SK-MEL-5 (cell line): ENCODE measurements at regions not wholly inside any gene's neighbourhood (a gene's known extent, or its start where the extent isn't known, plus 50 kb on each side); places are given as distances from the start of the nearest gene placed in this dataset.

Experiments
- DNase-seq: peaks from one replicate; pipeline ENCODE4 v3.0.0-alpha.2; 2016; ENCODE audit warnings: low read depth, low spot score
- in situ Hi-C: cut with HindIII; loops from 2 replicates; pipeline ENCODE4 v1.10.0; 2016; ENCODE audit warnings: low sequenced_read_pairs, high pct_unique_total_duplicates, low pct_unique_long_range_greater_than_20kb

DNA sequence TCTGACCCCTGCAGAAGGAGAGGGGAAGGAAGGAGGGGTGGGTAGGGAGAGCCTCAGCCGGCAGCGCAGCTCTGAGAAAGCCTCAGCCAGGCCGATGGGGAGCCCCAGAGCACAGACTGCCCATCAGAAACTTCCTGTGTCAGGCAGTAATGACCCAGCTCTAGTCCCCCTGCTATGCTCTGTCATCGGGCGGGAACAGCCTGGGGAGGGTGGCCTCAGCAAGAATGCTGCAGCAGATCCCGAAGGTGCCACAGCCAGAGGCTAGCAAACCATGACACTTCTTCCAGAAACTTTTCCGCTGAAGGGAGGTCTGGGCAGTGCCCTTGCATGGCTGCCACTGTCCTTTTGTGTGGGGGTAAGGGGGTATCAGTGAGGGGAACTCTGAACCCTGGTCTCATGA lies 279.0 kb downstream of the BCOR start:
- no peak for DNase-seq
- in situ Hi-C loops = no loop called here

- DNase-seq = no peak
- in situ Hi-C loops = no loop called here
Measured at GRCh38 chrX:39819921-39820849, 277.6 kb downstream of the BCOR start.

DNA sequence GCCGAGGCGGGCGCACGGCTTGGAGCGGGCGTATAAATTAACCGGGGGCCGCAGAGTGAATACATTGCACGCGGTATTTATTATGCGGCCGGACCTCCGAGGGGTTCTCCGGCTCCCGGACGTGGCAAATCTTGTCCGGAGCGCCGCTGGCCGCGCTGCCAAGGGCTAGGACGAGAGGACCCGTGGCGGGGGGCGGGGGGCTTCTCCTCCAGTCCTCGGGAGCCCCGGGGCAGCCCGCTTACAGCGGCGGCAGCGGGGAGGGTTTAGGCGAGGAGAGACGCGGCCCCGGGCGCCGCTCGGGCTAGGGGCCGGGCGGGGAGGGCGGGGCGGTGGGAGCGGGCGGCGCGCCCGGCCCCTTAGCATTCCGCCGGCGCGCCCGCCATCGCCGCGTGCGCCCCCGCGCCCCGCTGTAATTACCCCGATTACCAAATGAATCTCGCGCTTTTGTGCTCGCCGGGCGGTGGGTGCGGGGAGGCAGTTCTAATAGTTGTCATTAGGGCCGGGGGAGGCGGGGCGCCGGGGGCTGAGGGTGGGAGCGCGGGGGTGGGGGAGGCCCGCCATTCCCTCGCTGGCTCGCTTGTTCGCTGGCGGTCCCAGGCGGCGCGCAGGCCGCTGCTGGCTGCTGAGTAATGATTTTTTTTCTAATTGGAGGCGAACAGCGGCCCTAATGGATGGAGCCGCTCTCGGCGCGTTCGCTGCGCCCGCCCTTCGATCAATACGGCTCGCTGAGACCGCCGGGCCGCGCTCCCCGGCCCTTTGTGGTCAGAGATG lies 276.6 kb downstream of the BCOR start:
- in situ Hi-C loops = no loop called here
- DNase-seq = no peak

- DNase-seq = no peak
- in situ Hi-C loops = no loop called here
Measured at GRCh38 chrX:39821709-39822095, 276.1 kb downstream of the BCOR start.

- in situ Hi-C loops = no loop called here
- no peak for DNase-seq
Measured at GRCh38 chrX:39822133-39822748, 275.5 kb downstream of the BCOR start.

GRCh38 chrX:39823424-39823823 lies 274.3 kb downstream of the BCOR start:
- DNase-seq = no peak
- in situ Hi-C loops = no loop called here

DNA sequence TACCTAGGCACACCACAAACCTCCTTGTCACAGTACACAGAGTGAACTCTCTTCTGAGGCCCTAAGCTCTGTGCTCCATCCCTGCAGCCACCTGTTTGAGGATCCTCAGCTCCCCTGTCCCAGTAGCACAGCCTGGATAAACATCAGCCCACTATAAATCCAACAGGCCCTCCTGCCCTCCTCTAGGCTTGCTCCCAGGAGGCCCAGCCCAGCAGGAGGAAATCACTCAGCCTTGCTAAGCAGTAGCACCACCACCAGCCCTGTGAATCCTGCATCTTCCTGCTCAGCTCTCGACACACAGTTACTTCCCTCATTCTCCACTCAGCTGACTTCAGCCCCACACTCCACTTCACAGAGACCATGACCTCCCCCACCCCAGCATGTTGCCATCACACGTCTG lies 273.9 kb downstream of the BCOR start:
- no peak for DNase-seq
- in situ Hi-C loops = no loop called here

DNA sequence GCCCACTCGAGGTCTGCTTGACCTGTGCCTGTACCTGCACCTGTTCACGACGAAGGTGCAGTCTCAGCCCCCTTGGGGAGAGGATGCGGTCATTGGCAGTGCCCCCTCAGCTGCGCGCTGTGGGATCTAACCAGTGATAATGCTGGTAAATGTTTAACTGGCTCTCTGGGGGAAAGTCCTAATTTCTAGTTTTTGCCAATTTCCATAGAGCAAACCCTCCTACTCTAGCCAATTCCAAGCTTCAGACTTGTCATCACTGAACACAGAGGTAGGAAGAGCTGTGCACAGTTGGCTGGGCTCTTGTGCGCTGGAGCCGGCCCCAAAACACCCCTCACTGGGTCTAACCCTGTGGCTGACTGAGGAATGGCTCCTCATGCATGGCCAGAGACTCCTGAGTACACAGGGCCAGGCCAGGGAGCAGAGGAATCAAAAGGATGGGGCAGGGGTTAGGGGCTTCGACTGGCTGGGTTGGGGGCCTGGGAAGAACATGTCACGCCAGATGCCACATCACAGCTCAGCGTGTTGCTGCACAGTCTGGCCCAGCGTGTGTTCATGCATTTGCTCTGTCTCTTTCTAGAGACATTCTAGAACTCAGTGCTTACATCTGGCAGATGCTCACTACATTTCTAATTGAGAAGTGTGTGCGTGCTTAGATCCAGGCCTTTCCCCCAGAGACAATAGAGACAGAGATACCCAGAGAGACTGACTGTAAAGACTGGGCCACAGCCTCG lies 270.8 kb downstream of the BCOR start:
- in situ Hi-C loops = no loop called here
- DNase-seq = no peak

DNA sequence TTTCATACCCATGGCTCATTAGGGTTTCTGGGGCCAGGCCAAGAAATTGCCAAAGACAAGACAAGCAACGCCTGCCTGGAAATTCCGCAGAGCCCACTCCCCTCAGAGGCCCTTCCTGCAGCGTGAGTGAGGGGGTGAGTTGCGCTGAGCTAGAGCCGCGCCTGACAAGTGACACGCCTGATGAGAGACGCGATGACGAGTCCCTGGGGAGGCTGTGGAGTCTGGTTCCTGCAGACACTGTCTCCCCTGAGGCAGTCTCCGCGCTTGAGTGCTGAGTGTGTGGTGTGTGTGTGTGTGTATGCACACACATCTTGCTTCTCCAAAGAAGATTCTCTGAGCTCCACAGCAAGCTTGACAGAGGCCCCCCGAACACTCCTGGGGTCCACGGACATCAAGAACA lies 269.8 kb downstream of the BCOR start:
- in situ Hi-C loops = no loop called here
- DNase-seq = no peak

- in situ Hi-C loops = no loop called here
- peak; percentile 83 for DNase-seq
Measured at GRCh38 chrX:39828971-39829370, 268.8 kb downstream of the BCOR start.

GRCh38 chrX:39829965-39830364 lies 267.8 kb downstream of the BCOR start:
- no peak for DNase-seq
- in situ Hi-C loops = no loop called here

DNA sequence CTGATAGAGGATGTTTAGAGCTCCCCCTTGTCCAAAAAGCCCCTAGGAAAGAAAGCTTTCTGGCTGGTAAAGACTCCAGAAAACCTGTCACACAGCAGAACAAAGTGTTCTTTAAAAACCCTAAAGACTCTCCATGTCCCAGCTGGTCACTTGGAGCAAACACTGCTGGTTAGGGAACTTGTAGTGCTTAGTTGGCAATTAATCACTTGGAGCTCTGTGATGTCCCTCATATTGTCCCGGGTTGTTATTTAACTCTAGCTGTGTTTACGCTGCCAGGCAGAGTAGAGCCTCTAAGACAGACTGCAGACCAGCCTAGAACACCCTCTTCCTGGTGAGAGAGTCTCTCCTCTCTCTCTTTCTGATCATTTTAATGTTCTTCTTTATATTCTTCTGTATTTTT lies 267.3 kb downstream of the BCOR start:
- in situ Hi-C loops = no loop called here
- DNase-seq = no peak

- in situ Hi-C loops = no loop called here
- DNase-seq = no peak
Measured at GRCh38 chrX:39832211-39832610, 265.5 kb downstream of the BCOR start.

DNA sequence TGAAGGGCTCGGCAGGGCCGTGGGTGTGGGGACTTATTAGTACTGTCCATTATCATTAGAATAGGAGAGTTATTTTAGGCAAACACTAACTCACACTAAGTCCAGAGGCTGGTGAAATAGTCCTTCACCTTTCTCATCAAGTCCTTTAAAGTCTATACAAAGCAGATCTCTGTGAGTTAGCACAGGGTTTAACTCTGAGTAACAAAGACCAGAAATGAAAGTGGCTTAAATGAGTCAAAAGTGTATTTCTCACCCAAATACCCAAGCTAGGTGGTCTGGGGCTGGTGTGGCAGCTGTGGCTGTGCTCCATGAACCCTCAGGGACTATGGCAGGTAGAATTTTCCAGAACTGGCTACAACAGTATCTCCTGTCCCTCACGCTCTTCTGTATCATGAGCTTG lies 263.2 kb downstream of the BCOR start:
- no peak for DNase-seq
- in situ Hi-C loops = no loop called here

GRCh38 chrX:39835241-39835640 lies 262.5 kb downstream of the BCOR start:
- peak; percentile 74 for DNase-seq
- in situ Hi-C loops = no loop called here

DNA sequence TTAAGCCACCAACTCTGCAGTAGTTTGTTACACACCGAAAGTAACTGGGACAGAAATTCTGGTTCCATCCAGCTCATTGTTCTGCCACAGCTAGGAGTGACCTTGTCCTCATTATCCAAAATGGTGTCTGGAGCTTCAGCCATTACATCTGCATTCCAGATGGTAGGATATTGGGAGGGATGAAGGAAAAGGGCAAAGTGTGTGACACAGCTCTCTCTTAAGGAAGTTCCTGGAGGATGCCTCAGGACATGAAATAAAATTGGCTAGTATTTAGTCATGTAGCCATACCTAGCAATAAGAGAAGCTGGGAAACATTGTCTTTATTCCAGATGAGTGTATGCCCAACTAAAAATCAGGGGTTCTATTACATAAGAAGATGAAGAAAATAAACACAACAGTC lies 262.0 kb downstream of the BCOR start:
- in situ Hi-C loops = no loop called here
- no peak for DNase-seq

- in situ Hi-C loops = no loop called here
- DNase-seq = no peak
Measured at GRCh38 chrX:39836802-39837420, 260.8 kb downstream of the BCOR start.

GRCh38 chrX:39837688-39838087 lies 260.1 kb downstream of the BCOR start:
- DNase-seq = no peak
- in situ Hi-C loops = no loop called here
